HG03196 (cell line): ENCODE measurements at regions not wholly inside any gene's neighbourhood (a gene's known extent, or its start where the extent isn't known, plus 50 kb on each side); places are given as distances from the start of the nearest gene placed in this dataset.

Experiments
- ATAC-seq: cut with Tn5 transposase; IDR thresholded peaks from one replicate; pipeline ENCODE4 v1.9.1; 2021; ENCODE audit not compliant: unreplicated experiment

DNA sequence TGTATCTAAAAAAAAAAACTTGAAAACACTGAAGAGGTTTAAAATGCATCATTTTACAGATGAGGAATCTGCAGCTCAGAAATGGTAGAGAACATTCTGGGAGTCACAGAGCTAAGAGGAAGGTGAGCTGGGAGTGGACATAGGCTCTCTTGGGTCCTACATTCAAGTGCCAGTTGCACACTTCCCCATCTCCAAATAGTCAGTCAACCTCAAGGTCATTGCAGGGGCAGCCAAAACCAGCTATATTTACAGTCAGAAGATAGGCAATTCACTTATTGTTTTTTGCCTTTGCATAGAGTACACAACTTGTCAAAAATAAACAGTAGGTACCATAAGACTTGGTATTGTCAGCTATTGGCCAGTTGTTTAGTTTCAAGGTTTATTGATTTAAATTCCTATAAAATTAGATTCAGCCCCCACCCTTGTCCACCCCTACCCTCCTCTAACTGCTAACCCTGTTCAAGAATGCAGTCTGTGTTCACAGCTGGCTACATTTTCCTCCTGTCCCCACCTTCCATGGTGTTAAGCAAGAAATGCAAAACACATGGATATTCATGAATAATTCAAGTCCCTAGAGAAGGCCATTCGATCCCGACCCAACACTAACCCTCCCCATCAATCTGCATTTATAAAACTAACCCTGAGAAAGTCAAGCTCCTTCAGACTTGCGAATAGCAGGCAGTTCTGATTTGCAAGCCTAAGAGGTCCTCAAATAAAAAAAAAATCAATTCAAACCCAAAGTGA lies 567.0 kb upstream of the MCTP2 start:
- ATAC-seq, result no peak

DNA sequence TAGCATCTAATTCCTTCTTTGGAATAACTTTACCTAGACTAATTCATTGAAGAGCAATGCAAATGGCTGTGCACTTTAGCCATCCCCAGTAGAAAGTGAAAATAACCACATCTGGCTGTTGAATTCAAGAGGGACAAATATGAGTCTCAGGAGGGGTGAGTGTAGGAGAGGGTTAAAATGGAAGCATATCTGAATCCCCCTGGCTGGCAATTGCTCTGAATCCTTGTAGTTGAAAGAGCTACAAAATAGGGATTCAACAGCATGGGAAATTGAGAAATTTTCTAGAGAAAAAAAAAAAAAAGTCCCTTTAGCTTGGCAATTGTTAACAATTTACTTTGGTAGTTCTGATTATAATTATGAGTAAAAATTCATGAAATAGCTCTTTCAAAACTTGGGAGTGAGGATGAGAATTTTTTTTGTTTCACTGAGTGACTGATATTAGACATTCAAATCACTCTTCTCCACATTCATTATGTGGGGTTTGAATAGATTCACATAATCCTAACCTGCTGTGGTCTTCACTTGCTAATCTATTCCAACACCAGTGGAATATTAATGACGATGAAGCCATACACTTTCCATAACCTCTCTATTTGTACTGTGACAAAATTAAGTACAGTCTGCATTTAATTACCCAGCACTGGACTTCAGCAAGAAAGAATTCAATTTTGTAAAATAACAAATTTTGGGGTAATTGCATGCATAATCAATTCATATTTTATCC lies 569.0 kb upstream of the MCTP2 start:
- ATAC-seq, result no peak

DNA sequence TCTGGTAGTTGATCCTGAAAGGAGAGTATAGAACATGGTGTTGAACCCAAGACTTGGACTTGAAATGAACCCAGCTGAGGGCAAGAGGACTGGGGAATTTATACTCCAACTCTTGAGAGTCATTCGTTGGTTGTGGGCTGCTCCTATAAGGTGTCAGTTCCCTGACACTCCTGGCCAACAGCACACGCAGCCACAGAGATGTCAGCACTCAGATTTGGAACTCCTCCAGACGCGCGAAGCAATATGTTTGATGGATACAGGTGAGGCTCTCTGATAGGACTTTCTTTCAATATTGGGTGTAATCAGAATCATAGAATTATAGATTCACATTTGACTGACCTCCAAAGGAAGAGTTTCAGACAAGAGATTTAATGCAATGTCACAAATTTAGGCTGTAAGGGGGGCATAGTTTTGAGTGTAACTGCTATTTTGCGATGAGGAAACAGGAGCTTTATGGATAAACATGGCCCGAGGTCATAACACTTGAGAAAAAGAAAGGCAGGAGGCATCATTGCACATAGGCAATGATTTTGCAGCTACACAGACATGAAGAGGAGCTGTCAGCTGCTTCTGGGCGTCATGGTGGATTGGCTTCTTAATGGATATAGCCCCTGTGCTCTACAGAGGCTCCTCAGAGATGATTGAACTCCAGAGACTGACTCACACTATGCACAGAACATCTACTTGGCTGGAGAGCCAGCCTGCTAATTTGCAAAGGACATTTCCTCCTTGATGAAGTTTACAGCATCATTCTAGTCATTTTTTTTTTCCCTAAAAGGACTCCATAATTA lies 569.2 kb upstream of the RGMA start:
- no peak for ATAC-seq

DNA sequence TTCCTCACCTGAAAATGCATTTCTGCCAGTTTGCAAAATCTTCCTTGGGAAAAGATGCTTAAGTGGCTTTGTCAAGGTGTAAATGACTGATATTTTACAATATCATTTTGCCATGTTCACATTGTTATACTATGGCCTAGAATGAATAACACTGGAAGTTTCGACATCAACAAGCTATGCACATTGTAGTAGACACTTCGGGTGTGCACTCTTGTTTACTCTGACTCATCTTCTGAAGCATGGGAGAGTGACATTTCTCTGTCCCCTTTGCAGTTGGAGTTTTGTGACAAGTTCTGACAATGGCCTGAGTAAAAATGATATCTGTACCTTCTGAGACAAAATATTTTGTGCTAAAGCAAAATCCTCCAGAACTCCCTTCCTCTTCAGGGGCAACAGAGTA lies 567.0 kb upstream of the RGMA start:
- ATAC-seq, result no peak

DNA sequence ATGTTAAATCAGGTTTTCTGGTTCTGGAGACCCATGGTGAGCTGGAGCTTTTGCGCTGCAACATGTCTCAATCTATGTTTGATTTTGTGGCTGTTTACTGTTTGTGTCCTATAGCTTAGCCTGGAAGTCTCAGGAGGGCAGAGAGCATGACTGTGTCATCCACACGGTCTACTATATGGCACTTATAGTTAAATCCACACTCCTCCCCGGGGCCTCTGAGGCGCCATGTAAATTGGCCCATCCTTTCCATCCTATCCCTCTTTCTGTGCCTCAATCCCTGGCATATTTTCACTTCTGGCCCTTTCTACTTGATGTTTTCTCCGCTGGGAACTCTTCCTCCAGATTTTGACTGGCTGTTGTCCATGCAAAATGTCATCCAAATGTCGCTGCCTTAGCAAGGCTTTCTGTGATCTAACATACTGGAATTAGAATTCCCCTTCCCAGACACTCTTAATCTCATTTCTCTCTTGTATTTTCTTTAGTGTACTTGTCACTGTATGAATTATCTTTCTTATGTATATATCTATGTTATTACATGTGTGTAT lies 560.8 kb upstream of the RGMA start:
- ATAC-seq, result no peak

DNA sequence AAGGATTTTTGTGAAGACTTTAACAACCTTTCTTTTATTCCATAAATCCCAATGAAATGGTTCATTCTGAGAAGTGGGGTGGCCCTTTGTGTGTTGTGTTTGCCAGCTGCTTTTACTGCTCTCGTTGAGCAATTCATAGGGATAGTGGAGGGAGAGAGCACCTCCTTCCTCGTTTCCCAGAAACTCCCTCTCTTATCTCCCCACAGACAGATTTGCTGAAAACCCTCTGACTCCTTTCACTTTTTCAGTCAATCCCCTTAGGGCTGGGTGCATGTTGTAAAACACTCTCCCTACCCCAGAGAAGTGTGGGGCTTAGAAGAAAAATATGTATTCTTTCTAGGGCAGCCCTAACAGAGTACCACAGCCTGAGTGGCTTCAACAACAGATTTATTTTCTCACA lies 557.2 kb upstream of the RGMA start:
- ATAC-seq, result no peak

DNA sequence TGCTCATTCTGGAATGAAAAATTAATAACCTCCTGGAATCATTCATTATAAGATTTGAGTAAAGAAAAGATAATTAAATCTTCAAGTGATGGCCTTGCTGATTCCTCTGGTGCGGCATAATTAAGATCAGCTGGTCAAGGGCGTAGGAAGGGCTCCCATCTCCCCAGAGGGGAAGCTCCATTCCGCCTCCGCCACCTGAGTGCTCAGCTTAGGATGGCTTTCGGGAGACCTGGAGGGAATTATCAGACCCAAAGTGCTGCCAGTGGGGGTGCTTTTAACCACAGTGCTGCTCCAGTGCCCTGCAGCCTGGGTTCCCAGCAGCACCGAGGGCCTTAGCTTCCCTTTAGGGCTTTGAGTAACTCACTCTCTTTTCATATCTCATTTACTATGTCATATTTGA lies 556.6 kb upstream of the RGMA start:
- ATAC-seq, result no peak

DNA sequence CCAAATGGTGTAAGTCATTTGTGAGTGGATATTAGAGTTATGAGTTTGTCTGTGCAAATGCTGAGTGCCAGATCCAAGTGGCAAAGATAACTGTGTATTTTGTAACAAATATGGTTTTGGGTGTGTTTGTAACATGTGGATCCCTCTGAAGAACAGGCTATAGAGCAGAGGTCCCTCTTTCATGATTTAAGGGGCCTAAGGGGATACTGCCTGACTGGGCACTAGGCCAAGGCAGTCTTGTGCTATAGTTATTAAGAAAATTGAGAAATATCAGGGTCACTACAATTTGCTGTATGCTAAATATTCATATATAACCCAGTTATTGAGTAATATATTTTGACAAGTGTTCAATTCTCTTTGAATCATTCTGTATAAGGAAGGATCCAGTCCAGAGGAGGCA lies 555.6 kb upstream of the RGMA start:
- ATAC-seq, result no peak

DNA sequence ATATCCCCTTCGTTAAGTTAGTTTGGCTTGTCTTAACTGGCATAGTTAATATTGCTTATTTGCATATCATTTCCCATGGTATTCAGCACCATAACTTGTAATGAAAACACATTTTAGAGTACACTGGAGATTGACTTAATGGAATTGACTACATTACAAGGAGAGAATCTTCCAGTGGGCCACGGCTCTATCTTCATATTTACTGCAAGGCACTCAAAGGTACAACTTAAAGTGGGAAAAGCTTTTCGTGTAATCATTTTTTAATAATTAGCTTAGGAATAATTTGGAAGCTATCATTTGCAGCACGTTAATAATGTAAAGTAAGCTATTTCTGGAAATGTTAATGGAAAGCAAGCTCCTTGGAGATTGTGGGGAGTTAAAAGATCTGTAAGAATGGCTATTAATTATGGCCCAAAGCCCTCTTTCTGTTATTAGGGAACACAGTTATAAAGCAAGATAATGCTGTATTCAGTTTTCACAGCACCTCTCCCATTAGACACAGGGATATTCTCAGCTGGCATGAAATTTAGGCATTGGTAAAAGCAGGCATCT lies 551.5 kb upstream of the RGMA start:
- no peak for ATAC-seq

DNA sequence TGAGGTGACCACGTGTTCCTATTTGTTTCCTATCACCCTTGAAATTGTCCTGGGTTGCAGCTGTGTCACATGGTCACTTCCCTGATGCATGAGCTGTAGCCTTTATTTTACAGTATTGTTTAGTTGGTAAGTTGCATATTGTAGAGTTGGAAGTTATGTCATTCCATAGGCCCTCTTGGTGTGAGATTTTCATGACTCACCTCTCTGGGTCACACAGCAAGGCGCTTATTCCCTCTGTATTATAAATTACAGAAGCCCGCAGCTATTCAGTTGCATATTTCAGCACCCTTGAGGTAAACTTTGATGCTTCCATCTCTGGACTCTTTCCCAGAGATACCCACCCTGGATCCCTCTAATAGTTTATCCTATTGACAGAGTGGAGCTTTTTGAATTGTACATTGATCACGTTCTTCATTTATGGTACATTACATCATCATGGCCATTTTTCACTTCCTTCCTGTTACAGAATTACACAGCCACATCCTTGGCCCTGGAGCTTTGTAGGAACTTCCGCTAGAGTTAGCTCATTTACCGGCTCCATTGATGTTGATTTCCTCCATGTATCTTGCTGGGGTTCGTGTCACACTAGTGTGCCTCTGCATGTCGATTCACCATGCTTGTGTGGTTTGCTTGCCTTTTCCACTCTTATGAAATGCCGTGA lies 543.1 kb upstream of the RGMA start:
- ATAC-seq, result no peak

DNA sequence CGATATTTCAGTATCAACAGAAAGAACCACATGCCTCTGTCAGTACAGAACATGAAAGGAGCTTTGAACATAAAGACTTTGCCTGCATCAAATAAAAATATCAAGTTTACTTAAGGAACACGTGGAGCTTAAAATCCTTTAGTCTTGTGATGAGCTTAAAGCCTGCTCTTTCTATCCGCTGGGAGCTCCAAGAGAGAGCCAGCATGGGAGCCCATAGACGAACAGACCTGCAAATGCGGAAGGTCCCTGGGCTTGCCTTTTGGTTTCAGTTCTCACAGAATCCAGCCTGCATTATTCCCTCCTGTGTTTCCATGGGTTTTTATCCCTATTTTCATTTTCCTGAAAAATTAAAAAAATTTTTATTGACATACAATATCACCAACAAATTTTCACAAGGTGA lies 530.6 kb upstream of the RGMA start:
- no peak for ATAC-seq

DNA sequence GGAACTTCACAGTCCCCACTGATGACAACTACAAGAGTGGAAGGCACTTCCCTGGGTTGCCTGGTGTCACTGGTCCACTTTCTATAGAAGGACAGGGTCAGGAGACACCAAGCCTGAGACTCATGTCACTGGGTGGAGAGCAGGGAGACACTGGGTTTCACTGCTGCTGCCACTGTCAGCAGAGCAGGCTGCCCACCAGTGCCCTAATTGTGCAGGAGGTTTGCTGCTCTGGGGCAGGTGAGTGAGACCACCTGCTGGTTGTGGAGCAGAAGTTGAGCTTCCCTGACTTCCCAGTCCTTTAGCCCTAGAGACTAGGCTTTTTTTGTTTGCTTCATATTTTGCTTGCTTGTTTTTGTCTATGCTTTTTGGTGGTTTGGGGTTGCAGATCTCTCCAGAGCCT lies 528.4 kb upstream of the RGMA start:
- ATAC-seq, result no peak

DNA sequence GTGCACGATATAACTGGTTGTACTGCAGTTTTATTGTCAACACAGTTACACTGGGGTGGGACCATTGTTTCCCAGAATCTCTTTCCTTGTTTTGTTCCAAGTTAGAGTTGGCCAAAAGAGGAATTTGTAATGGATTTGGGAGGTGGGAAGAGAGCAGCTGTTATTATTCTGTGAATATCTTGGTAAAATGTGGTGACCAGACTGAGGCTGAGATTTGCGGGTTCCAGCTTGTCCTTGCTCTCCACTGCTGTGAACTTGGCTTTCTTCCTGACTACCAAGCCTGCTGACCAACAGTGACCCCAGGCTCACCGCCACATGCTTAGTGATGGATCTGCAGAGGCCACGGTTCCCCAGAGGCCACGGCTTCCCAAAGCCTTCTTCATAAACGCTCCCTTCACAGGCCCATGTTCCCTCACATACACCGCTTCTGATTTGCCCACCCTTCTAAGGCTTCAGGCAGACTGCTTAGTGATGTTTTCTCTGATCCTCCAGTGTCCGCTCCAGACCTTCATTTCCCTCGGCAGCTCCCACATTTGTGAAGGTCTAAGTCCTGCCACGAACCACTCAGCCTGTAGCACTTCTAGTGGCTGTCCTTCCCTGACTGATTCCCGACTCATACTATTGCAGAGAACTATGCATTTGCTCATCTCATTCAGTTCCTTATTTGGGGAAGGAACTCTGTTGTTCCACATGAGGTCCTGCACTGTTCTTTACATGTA lies 525.5 kb upstream of the RGMA start:
- ATAC-seq, result no peak

DNA sequence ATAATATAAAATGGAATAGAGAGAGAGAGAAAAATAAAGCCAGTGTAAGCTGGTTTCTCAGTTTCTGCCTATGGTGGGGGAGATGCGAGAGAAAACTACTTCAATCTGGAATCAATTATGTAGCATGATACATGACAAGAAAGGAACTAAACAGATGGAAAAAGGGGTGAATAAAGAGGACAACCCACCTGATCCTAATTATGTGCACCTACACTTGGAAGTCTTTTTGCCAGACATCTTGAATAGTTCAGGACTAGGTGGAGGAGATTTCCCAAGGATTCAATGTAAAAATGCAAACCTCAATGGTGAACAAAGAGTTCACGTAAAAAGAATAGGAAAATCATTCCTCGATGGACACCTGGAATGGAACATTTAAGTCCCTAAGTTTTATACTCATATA lies 524.4 kb upstream of the RGMA start:
- no peak for ATAC-seq

DNA sequence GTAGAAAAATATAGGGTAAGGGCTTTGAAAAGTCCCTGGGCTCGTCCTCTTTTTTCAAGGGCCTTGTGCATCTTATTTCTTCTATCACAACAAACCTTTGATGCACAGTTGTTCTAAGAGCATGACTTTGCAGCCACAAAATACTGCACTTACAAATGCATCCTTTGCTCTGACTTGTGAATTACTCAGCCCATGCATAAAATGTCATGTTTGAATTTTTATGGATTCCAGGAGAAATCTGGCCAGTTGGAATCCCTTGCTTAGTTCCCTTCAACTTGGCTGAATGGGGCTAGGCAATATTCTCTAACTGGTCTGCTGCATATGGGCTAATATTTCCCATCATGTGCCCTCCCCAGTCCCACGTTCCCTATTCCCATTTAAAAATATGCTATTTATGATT lies 523.9 kb upstream of the RGMA start:
- no peak for ATAC-seq

DNA sequence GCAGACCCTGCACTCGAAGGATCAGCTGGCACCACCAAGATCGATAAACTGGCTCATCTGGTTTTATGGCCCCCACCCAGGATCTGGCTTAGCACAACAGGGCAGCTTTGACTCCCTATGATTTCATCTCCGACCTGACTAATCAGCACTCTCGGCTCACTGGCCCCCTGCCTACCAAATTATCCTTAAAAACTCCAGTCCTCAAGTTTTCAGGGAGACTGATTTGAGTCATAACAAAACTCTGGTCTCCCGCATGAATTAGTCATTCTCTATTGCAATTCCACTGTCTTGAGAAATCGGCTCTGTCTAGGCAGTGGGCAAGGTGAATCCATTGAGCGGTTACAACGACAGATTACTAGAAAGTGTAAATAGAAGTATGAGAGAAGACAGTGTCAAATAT lies 521.9 kb upstream of the RGMA start:
- ATAC-seq, result no peak

DNA sequence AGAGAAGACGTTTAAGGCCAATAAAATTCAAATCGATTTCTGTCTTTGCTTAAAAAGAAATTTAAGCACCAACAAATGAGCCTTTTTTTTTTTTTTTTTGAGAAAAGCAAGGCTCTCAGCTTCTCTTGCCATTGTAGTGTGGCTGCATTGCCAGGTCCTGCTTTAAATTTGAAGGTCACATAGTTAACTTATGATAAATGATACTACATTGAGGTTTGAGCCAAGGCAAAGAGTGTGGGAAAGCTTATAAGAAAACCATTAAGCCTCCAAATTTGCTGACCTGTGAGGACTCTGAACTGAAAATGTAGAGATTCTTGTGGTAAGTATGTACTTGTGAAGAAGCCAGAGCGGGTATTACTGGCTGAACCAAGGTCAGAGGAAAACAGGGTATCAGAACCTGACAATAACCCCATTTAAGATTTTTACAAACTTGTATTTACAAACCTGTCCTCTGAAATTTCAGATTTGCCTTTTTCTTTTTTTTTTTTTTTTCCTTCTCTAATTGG lies 519.7 kb upstream of the RGMA start:
- ATAC-seq, result no peak

DNA sequence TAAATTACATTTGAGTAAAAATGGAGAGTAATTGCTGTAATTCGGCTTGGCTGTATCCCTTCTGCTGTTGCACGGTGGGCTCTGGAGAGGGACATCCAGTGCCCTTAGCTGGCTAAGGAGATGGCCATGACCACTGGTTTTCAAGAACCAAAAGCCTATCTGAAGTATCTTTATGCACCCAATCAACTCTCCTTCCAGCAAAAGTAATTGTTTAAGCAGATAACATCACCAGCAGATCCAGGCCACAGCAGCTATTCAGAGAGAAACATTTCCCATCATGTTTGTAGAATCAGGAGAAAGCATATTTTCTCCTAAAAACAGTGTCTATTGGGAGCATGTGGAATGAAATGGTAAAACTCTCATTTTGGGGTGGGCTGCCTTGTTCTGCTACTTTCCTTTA lies 514.5 kb upstream of the RGMA start:
- ATAC-seq, result no peak

DNA sequence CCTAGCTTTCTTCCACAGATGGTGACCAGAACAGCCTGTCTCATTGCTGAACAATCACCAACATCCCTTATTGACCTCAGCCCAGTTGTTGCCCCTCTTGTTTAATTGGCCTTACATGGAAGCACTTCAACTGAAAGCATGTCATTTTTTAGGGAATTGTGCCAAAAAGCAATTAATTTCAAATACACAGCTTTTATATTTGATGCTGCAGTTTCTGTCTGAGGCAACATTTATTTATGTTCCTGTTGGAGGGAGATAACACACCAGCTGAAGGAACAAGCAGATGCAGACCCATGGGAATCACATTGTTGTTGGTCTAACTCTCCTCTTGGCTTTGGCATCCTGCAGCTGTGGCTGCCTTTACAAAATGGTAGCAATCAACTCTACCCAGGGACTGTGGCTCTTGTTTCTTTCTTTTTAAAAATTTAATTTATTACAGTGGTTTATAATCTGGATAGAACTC lies 498.1 kb upstream of the RGMA start:
- no peak for ATAC-seq

DNA sequence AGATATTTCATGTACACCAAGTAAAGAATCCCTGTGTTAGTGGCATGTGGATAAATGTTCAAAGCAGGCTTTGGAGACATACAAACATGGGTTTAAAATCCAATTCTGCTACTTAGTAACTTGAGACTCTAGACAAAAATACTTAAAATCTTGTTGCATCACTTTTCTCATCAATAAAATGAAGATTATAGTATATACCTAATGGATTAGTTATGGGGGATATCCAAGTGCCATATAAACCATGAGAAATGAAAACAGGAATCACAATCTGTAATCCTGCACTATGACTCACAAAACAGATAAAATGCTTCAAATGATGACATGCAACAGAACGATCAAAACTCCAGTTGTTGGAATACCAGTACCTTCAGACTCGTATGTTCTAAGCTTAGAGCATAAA lies 496.0 kb upstream of the RGMA start:
- ATAC-seq, result no peak
